GM23248 (cell line): ENCODE measurements at regions not wholly inside any gene's neighbourhood (a gene's known extent, or its start where the extent isn't known, plus 50 kb on each side); places are given as distances from the start of the nearest gene placed in this dataset.

Experiments used
- EZH2 ChIP-seq: fragments of 200-600 bp; sonication (generic); IDR thresholded peaks from 2 replicates; pipeline ENCODE4 v1.6.1; 2018; ENCODE audit warnings: antibody characterized with exemption, mild to moderate bottlenecking; ENCODE audit not compliant: insufficient read depth, poor library complexity, severe bottlenecking
- EZH2phosphoT487 ChIP-seq: fragments of 200-600 bp; sonication (generic); IDR thresholded peaks from 2 replicates; pipeline ENCODE4 v1.6.1; 2018; ENCODE audit warnings: antibody characterized with exemption, moderate library complexity, mild to moderate bottlenecking, low read depth; ENCODE audit not compliant: insufficient read depth

- no peak for TF ChIP-seq EZH2
- no peak for TF ChIP-seq EZH2phosphoT487
Observed at GRCh38 chr10:47098964-47099363, 187.7 kb downstream of the PTPN20 start.
